Epithelial cell of proximal tubule (primary cell): ENCODE measurements at regions not wholly inside any gene's neighbourhood (a gene's known extent, or its start where the extent isn't known, plus 50 kb on each side); places are given as distances from the start of the nearest gene placed in this dataset.
"Not testable (repeated sequence)": the region's sequence is repeated elsewhere in the genome, so short reads cannot be mapped to it uniquely, and the experiment has no call there.

ENCODE experiments used
- DNase-seq: peaks from one replicate; pipeline ENCODE4 v3.0.0-alpha.2; 2011; ENCODE audit warnings: low read depth
- H3K4me3 ChIP-seq: 2 replicates; pipeline ENCODE4 v1.5.1; 2011; ENCODE audit warnings: low read depth, mild to moderate bottlenecking, low read length
- CTCF ChIP-seq: conservative IDR thresholded peaks from 2 replicates; pipeline ENCODE4 v1.5.1; 2012; ENCODE audit warnings: low read depth, mild to moderate bottlenecking, low read length

GRCh38 chr3:73832426-73832825, 207.7 kb upstream of the PDZRN3 start:
- no peak overlapping the region for H3K4me3 ChIP-seq
- no peak for DNase-seq
- no peak for TF ChIP-seq CTCF

- TF ChIP-seq CTCF: no peak
- H3K4me3 ChIP-seq: no peak overlapping the region
- DNase-seq: no peak
Measured at GRCh38 chr3:73828348-73828747, 203.6 kb upstream of the PDZRN3 start.

- no peak overlapping the region for H3K4me3 ChIP-seq
- no peak for TF ChIP-seq CTCF
- no peak for DNase-seq
Measured at GRCh38 chr3:73827725-73828211, 203.0 kb upstream of the PDZRN3 start.

- DNase-seq: no peak
- no peak overlapping the region for H3K4me3 ChIP-seq
- no peak for TF ChIP-seq CTCF
Measured at GRCh38 chr3:73827204-73827603, 202.5 kb upstream of the PDZRN3 start.

- not testable (repeated sequence) for DNase-seq, H3K4me3 ChIP-seq
Measured at GRCh38 chr3:73820896-73821295, 196.2 kb upstream of the PDZRN3 start.

- DNase-seq: no peak
Measured at GRCh38 chr3:73820431-73820830, 195.7 kb upstream of the PDZRN3 start.

GRCh38 chr3:73815966-73816365, 191.2 kb upstream of the PDZRN3 start:
- DNase-seq: no peak
- TF ChIP-seq CTCF: no peak
- no peak overlapping the region for H3K4me3 ChIP-seq

More at GRCh38 chr3:73820431-73820830, 195.7 kb upstream of the PDZRN3 start:
- no peak for TF ChIP-seq CTCF
- no peak overlapping the region for H3K4me3 ChIP-seq

- TF ChIP-seq CTCF: no peak
- no peak overlapping the region for H3K4me3 ChIP-seq
- DNase-seq: no peak
Measured at GRCh38 chr3:73813692-73814292, 189.1 kb upstream of the PDZRN3 start.
